Activated CD8-positive, alpha-beta T cell treated with anti-CD3 and anti-CD28 coated beads for 36 hours (primary cell): ENCODE measurements at regions not wholly inside any gene's neighbourhood (a gene's known extent, or its start where the extent isn't known, plus 50 kb on each side); places are given as distances from the start of the nearest gene placed in this dataset.

Experiments
- ATAC-seq: fragments of 200-7000 bp; cut with Tn5 transposase; one replicate; pipeline ENCODE4 v1.10.0; 2021; ENCODE audit warnings: mild to moderate bottlenecking, moderate library complexity
- CTCF ChIA-PET: fragments of 350-600 bp; sonication (Branson Sonifier 250); formaldehyde crosslinking; loops from one replicate; lab custom pipeline; 2021; ENCODE audit warnings: antibody characterized with exemption; lab: Charles Lee
- POLR2A ChIA-PET: fragments of 350-600 bp; sonication (Branson Sonifier 250); formaldehyde crosslinking; loops from one replicate; lab custom pipeline; 2021; ENCODE audit warnings: antibody characterized with exemption; lab: Charles Lee
- DNase-seq: peaks from one replicate; pipeline ENCODE4 v3.0.0-alpha.2; 2020
- H3K27ac Mint-ChIP-seq: one replicate; pipeline ENCODE4 v1.8.0; 2021; ENCODE audit warnings: mild to moderate bottlenecking, mixed read lengths
- H3K27me3 Mint-ChIP-seq: one replicate; pipeline ENCODE4 v1.8.0; 2021; ENCODE audit warnings: mixed read lengths
- H3K36me3 Mint-ChIP-seq: one replicate; pipeline ENCODE4 v1.8.0; 2021; ENCODE audit warnings: low read depth, mixed read lengths
- H3K4me1 Mint-ChIP-seq: one replicate; pipeline ENCODE4 v1.8.0; 2021; ENCODE audit warnings: low read depth, mixed read lengths
- H3K4me3 Mint-ChIP-seq: one replicate; pipeline ENCODE4 v1.8.0; 2021; ENCODE audit warnings: mild to moderate bottlenecking, moderate library complexity, mixed read lengths
- H3K9me3 Mint-ChIP-seq: one replicate; pipeline ENCODE4 v1.8.0; 2021; ENCODE audit warnings: mixed read lengths
- intact Hi-C: fragments of 100-400 bp; cut with micrococcal nuclease; formaldehyde crosslinking; loops from one replicate; pipeline ENCODE4 v1.10.0; 2022
- TF ChIP-seq, protein P1 (sequence below): fragments of 200-600 bp; IDR thresholded peaks from one replicate; pipeline ENCODE4 v1.8.0; 2022; ENCODE audit warnings: antibody characterized with exemption, mild to moderate bottlenecking

DNA sequence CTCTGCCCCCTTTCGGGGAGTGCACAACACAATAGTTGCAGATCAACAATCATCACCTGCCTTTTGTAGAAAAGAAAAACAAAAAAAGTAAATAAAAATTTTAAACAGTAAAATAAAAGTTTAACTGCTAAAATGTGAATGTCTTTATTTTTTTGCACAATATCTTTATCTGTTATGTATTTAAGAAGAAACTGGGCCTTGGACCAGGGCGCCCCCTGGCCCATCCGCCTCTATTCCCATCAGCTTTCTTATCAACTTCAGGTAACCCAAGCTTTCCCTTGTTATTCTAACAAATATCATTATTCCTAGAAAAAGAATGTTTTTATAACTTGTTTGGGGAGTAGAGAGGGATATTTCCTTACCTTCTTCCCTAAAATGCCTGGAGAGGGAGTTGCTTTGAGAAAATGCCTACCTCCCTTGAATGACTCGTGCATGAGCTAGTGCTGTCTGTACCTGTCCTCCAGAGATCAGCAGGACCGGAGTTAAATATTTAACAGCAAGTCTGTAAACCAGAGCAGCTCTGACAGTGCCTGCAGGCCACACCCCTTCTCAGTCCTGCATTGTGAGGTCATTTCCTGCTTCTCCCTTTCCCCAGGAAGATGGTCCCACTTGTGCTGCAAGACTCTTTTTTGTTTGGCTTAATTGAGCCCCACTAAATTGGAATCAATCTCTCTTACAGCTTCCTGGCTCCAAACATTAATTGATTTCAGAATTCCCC lies 192.8 kb upstream of the RGS6 start:
- ChIA-PET POLR2A (no interaction called here), CTCF (interaction anchor here (0.9 to 2.3 kb wide), 4 partner anchors 13 to 602 kb away, joined by 3 to 6 read pairs (median 3); no protein-coding TSS in a partner anchor)
- DNase-seq (no peak), ATAC-seq (no peak)
- Mint-ChIP-seq H3K27ac (no peak overlapping the region), H3K4me1 (no peaks in the 10 kb centered on the region), H3K36me3 (peaks cover 10% of the 10 kb centered on the region), H3K9me3 (no peaks in the 10 kb centered on the region), H3K4me3 (no peak overlapping the region), H3K27me3 (no peaks in the 10 kb centered on the region)
- intact Hi-C loops: no loop called here
- TF ChIP-seq, protein P1, sequence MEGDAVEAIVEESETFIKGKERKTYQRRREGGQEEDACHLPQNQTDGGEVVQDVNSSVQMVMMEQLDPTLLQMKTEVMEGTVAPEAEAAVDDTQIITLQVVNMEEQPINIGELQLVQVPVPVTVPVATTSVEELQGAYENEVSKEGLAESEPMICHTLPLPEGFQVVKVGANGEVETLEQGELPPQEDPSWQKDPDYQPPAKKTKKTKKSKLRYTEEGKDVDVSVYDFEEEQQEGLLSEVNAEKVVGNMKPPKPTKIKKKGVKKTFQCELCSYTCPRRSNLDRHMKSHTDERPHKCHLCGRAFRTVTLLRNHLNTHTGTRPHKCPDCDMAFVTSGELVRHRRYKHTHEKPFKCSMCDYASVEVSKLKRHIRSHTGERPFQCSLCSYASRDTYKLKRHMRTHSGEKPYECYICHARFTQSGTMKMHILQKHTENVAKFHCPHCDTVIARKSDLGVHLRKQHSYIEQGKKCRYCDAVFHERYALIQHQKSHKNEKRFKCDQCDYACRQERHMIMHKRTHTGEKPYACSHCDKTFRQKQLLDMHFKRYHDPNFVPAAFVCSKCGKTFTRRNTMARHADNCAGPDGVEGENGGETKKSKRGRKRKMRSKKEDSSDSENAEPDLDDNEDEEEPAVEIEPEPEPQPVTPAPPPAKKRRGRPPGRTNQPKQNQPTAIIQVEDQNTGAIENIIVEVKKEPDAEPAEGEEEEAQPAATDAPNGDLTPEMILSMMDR: no peak

DNA sequence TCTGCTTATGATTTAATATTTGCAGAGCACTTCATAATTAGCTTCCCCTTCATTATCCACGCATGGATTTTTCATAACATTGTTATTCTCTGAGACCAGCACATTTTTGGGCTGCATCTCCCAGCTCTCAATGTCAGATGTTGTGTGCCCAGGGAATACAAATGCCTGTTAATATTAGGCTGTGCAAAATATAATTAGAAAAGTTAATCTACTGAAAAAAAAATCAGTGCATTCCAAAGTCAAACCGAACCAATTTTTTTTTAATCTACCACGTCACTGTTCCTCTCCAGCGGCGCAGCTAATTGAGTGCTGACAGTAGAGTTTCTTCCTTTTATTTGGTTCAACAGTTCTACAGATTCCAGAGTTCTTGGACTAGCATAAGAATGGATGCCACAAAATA lies 191.0 kb upstream of the RGS6 start:
- no peak overlapping the region for H3K27ac Mint-ChIP-seq
- TF ChIP-seq, protein P1: no peak
- peaks cover 5% of the 10 kb centered on the region for H3K36me3 Mint-ChIP-seq
- no peak for DNase-seq
- intact Hi-C loops: no loop called here
- CTCF ChIA-PET: interaction anchor here (2.3 kb wide), 1 partner anchor 12 kb away, joined by 6 read pairs; no protein-coding TSS in a partner anchor
- H3K27me3 Mint-ChIP-seq: no peaks in the 10 kb centered on the region
- POLR2A ChIA-PET: interaction anchor here (1.0 kb wide), 1 partner anchor 11 kb away, joined by 3 read pairs; no protein-coding TSS in a partner anchor
- no peak overlapping the region for H3K4me3 Mint-ChIP-seq
- H3K9me3 Mint-ChIP-seq: no peaks in the 10 kb centered on the region
- H3K4me1 Mint-ChIP-seq: no peaks in the 10 kb centered on the region
- ATAC-seq: no peak

DNA sequence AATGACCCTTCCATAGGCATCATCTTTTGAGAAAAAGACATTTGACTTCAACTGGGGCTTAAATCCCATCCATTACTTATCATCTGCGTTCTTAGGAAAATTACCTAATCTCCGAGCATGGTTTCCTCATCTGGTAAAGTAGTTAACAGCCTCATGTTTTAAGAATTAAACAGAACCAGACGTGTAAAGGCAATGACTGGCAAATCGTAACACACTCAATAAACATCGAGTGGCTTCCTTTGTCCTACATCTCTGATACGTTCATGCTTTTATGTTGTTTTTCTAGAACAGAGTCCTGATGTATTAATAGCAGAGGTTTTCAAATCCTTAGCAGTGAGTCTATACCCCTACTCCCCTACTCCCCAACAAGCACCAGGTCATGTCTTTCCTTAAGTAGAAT lies 189.7 kb upstream of the RGS6 start:
- CTCF ChIA-PET: interaction anchor here (1.0 kb wide), 1 partner anchor 113 kb away, joined by 3 read pairs; no protein-coding TSS in a partner anchor
- no peak for DNase-seq
- TF ChIP-seq, protein P1: no peak
- no peak overlapping the region for H3K27ac Mint-ChIP-seq
- intact Hi-C loops: no loop called here
- H3K4me1 Mint-ChIP-seq: no peaks in the 10 kb centered on the region
- H3K27me3 Mint-ChIP-seq: no peaks in the 10 kb centered on the region
- no peak for ATAC-seq
- peaks cover 2% of the 10 kb centered on the region for H3K9me3 Mint-ChIP-seq
- no peak overlapping the region for H3K4me3 Mint-ChIP-seq
- POLR2A ChIA-PET: no interaction called here
- H3K36me3 Mint-ChIP-seq: peaks cover 5% of the 10 kb centered on the region

DNA sequence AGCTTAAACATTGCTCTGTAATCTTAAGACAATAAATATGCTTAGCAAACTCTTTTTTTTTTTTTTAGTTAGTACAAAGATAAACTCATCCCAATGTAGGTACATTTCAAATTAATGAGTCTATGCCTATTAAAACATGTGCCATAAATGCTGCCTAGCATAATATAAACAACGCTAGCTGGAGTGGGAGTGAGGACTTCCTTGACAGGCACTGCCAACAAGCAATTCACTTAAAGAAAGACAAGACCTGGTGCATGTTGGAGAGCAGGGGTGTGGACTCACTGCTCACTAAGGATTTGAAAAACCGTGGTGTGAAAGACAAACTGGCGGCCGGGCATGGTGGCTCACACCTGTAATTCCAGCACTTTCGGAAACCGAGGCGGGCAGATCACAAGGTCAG lies 187.2 kb upstream of the RGS6 start:
- Mint-ChIP-seq H3K36me3 (peaks cover 5% of the 10 kb centered on the region), H3K27me3 (no peaks in the 10 kb centered on the region), H3K9me3 (peaks cover 16% of the 10 kb centered on the region), H3K4me3 (no peak overlapping the region), H3K27ac (no peak overlapping the region), H3K4me1 (no peaks in the 10 kb centered on the region)
- POLR2A ChIA-PET: interaction anchor here (0.6 kb wide), 1 partner anchor 43 kb away, joined by 6 read pairs; no protein-coding TSS in a partner anchor
- intact Hi-C loops: no loop called here
- ATAC-seq: no peak
- DNase-seq: no peak
- CTCF ChIA-PET: interaction anchor here (1.1 to 2.8 kb wide), 3 partner anchors 8 to 641 kb away, joined by 3 to 10 read pairs (median 3); no protein-coding TSS in a partner anchor
- TF ChIP-seq, protein P1: no peak

DNA sequence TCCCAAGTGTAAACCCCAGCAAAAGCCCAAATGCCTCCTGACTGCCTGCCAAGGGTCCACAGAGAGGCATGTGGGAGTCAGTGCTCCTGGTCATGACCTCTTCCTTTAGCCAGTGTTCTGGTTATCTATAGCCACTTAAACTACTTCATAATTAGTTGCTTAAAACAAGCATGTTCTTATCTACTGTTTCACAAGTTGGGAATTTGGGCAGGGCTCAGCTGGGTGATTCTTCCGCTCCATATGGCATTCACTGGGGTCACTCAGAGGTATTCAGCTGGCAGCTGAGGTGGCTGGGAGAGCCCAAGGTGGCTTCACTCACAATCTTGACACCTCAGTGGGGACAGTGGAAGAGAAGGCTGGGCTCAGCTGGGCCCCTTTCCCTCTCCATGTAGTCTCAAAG lies 184.0 kb upstream of the RGS6 start:
- intact Hi-C loops: no loop called here
- TF ChIP-seq, protein P1: no peak
- POLR2A ChIA-PET: no interaction called here
- H3K9me3 Mint-ChIP-seq: peaks cover 16% of the 10 kb centered on the region
- peaks cover 1% of the 10 kb centered on the region for H3K27me3 Mint-ChIP-seq
- DNase-seq (no peak), ATAC-seq (no peak)
- no peaks in the 10 kb centered on the region for H3K4me1 Mint-ChIP-seq
- no peak overlapping the region for H3K4me3 Mint-ChIP-seq
- H3K27ac Mint-ChIP-seq: no peak overlapping the region
- CTCF ChIA-PET: interaction anchor here (0.8 kb wide), 1 partner anchor 610 kb away, joined by 3 read pairs; no protein-coding TSS in a partner anchor
- H3K36me3 Mint-ChIP-seq: peaks cover 5% of the 10 kb centered on the region
